GM12892 (cell line): ENCODE measurements at regions not wholly inside any gene's neighbourhood (a gene's known extent, or its start where the extent isn't known, plus 50 kb on each side); places are given as distances from the start of the nearest gene placed in this dataset.
"Not testable (repeated sequence)": the region's sequence is repeated elsewhere in the genome, so short reads cannot be mapped to it uniquely, and the experiment has no call there.

Experiments used
- DNase-seq: peaks from one replicate; pipeline ENCODE4 v3.0.0; 2011; ENCODE audit not compliant: insufficient read length
- FAIRE-seq: peaks from 2 replicates; lab custom pipeline; 2011; peaks lifted over from hg19 to GRCh38; lab: Jason Lieb, UNC
- POLR2A ChIP-seq: IDR thresholded peaks from 2 replicates; pipeline ENCODE4 v1.6.1; 2011; ENCODE audit warnings: low read depth, low read length, control low read depth
- POLR2AphosphoS5 ChIP-seq: IDR thresholded peaks from 2 replicates; pipeline ENCODE4 v1.6.1; 2011; ENCODE audit warnings: low read depth, low read length, control low read depth
- TAF1 ChIP-seq: IDR thresholded peaks from 2 replicates; pipeline ENCODE4 v1.6.1; 2011; ENCODE audit warnings: low read depth, mild to moderate bottlenecking, control low read depth, low read length, borderline replicate concordance

DNA sequence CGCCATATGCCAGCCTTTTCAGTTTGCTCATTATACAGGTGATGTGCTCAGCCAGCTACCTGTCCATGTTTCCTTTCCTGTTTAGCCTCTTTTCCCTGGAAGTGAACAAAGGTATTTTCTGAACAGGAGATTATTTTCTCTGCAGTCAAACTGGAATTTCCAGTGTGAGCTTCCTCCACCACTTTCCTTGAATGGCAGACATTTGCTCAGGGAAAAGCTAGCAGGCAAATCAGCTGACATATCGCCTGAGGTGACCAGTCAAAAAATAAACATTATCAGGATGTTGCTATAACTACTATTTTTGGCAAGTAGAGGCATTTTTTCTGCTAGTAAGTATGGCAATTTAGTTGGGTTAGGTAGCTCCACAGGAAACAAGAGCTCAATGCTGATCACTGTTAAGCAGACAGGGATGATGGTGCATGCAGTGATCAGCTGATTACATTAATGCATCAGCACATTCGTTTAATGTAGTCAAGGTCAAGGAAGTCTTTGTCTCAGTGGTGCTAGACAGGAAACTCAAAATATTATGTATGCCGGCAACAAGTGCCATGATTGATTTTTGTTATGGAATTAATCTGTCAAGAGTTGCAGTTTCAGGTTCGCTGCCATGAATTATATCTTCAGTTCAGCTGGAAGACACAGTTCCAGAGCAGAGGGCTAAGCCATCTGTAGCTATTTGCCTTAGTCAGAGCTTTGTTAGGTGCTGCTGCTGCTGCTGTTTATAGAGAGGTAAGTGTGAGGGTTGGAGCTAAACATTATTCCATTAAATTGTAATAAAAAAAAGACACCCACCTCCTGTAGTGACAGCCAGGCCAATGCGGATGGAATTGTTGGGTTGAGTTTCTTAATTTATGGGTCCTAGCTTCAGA, 179.7 kb upstream of the ST6GALNAC5 start:
- FAIRE-seq: no peak
- no peak for DNase-seq

DNA sequence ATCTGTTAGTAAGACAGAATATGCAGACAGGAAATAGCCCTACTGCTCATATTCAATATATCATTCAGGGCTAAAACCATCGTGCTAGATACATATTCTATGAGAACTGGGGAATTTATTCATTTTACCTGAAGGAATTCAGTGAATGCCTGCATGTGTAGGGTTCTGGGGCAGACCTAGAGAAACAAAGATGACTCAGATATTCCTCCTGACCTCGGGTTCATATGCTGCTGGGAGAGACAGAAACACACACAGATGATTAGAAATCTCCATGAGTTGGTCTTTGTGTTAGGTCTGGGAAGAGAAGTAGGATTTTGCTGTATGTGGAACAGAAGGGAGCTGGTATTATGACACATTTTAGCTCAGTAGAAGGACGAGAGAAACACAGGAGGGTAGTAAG, 176.5 kb upstream of the ST6GALNAC5 start:
- FAIRE-seq (no peak), DNase-seq (no peak)
- TF ChIP-seq POLR2AphosphoS5: no peak
- no peak for TF ChIP-seq POLR2A
- no peak for TF ChIP-seq TAF1

More for the DNA sequence above, 179.7 kb upstream of the ST6GALNAC5 start:
- TF ChIP-seq POLR2AphosphoS5 (no peak), TAF1 (no peak), POLR2A (no peak)

DNA sequence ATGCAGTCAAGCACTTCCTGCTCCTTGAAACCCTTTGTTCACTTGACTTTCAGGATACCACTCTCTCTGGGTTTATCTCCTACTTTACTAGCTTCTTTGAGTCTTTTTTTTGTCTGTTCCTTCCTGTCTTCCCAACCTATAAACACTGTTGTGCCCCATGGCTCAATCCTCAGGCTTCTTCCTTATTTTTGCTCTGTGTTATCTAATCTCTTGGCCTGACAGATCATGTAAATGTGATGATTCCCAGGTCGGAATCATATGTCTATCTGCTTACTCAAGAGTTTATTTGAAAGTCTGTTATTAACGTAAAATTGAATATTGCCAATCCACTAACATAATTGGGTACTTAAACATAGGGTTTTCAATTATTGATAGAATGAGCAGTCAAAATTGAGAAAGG, 171.7 kb upstream of the ST6GALNAC5 start:
- FAIRE-seq: no peak
- no peak for DNase-seq
- TF ChIP-seq TAF1: no peak
- TF ChIP-seq POLR2A: no peak
- no peak for TF ChIP-seq POLR2AphosphoS5

- TF ChIP-seq POLR2A: no peak
- no peak for TF ChIP-seq TAF1
- TF ChIP-seq POLR2AphosphoS5: no peak
- DNase-seq (no peak), FAIRE-seq (no peak)
Observed at GRCh38 chr1:76697361-76697760, 169.9 kb upstream of the ST6GALNAC5 start.

DNA sequence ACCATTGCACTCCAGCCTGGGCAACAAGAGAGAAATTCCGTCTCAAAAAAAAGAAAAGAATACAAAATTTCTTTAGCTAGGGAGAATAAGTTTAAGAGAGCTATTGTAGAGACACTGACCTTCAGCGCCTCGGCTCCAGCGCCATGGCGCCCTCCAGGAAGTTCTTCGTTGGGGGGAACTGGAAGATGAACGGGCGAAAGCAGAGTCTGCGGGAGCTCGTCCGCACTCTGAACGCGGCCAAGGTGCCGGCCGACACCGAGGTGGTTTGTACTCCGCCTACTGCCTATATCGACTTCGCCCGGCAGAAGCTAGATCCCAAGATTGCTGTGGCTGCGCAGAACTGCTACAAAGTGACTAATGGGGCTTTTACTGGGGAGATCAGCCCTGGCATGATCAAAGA, 167.6 kb upstream of the ST6GALNAC5 start:
- FAIRE-seq: peak; percentile 14
- DNase-seq: not testable (repeated sequence)

DNA sequence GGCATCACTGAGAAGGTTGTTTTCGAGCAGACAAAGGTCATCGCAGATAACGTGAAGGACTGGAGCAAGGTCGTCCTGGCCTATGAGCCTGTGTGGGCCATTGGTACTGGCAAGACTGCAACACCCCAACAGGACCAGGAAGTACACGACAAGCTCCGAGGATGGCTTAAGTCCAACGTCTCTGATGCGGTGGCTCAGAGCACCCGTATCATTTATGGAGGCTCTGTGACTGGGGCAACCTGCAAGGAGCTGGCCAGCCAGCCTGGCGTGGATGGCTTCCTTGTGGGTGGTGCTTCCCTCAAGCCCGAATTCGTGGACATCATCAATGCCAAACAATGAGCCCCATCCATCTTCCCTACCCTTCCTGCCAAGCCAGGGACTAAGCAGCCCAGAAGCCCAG, 167.1 kb upstream of the ST6GALNAC5 start:
- not testable (repeated sequence) for FAIRE-seq, DNase-seq

DNA sequence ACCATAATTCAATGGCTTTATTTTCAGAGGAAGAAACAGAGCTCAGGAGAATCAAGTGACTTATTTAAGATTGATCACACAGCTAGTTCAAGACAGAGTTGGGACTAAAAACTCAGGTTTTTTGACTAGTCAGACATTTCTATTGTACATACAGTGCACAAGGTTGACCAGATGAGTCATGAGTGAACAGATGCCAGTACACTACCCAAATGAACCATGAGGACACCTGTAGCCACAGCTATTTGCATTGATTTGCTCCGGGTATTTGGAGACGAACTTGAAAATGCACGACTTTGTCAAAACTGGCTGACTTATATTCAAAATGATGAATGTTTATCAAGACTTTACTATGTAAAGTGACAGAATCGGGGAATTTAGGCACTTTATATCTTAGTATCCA, 161.7 kb upstream of the ST6GALNAC5 start:
- TF ChIP-seq TAF1 (no peak), POLR2A (no peak), POLR2AphosphoS5 (no peak)
- DNase-seq: no peak
- FAIRE-seq: no peak

- no peak for TF ChIP-seq POLR2A
- TF ChIP-seq POLR2AphosphoS5: no peak
- FAIRE-seq: no peak
- DNase-seq: no peak
Observed at GRCh38 chr1:76713535-76713934, 153.7 kb upstream of the ST6GALNAC5 start.

DNA sequence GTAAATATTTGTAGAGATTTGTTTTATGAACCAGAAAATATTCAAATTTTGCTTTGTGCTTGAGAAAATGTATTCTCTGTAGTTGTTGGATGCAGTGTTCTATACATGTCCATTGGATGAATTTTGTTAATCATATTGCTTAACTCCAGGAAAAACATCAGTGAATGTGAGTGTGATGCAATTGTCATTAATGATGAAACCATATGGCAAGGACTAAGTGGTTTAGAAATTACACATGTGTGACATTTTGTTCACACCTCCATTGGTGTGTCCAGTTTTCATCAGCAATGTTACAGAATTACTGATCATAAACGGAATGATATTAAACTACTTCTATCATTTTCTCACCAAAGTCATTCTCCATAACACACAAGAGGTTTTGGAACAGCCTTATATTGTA, 151.8 kb upstream of the ST6GALNAC5 start:
- no peak for TF ChIP-seq POLR2AphosphoS5
- no peak for TF ChIP-seq POLR2A
- TF ChIP-seq TAF1: no peak
- DNase-seq (no peak), FAIRE-seq (no peak)

- DNase-seq (no peak), FAIRE-seq (no peak)
- TF ChIP-seq TAF1: no peak
- no peak for TF ChIP-seq POLR2A
- no peak for TF ChIP-seq POLR2AphosphoS5
Observed at GRCh38 chr1:76723949-76724348, 143.3 kb upstream of the ST6GALNAC5 start.

GRCh38 chr1:76724816-76725215, 142.5 kb upstream of the ST6GALNAC5 start:
- TF ChIP-seq TAF1: no peak
- no peak for TF ChIP-seq POLR2A
- TF ChIP-seq POLR2AphosphoS5: no peak
- no peak for DNase-seq
- no peak for FAIRE-seq

DNA sequence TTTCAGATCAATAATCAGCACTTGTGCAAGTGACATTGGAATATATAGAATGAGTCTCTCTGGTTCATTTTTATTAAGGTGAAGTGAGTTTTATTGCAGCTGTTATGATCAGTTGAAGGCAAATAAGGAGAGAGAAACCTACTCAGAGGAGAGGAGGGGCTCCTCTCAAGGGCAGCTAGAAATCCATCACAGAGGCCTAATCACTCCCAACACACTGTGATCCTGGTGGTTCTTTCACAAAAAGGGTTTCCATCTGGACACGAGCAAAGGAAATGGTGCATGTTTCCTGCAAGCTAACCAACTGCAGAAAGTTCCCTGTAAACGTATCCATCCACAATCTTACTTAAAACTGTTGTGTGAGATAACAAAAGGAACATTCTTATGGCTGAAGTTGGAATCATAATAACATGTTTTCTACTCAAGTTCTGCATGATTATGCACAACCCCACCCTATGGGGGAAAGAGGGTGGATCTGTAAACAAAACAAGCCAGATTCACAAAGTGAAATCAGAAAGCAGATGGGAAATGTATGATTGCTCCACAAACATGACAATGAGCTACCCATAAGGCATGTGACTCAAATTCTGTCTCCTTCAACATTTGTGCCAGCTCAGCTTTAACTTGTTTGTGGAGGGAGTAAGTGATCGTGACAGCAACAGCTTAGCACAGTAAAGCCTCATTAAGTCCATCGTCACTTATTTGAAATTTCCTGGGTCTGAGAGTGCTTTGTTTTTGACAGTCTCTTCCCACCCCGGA, 141.2 kb upstream of the ST6GALNAC5 start:
- DNase-seq (no peak), FAIRE-seq (no peak)
- no peak for TF ChIP-seq POLR2A
- TF ChIP-seq TAF1: no peak
- TF ChIP-seq POLR2AphosphoS5: no peak

DNA sequence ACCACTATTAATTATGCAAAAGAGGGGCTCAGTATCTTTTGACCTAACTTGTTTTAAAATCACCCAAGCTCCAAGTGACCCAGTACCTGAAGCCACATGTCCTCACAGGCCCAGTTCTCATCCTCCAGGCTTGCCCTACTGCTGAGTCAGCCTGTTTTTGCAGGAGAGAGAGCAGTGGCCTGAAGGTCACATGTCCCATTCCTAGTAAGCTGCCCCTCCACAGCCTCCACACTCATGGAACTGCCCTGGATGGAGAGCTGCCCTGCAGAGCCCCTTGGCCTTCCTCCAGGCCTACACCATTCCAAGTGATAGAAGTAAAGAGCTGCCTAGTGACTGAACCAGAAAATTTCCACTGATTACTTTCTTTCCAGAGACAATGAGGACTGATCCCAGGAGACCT, 139.8 kb upstream of the ST6GALNAC5 start:
- DNase-seq: no peak
- FAIRE-seq: no peak
- TF ChIP-seq POLR2A (no peak), TAF1 (no peak), POLR2AphosphoS5 (no peak)
